ENCODE measurements at regions not wholly inside any gene's neighbourhood (a gene's known extent, or its start where the extent isn't known, plus 50 kb on each side); places are given as distances from the start of the nearest gene placed in this dataset.

- Mint-ChIP-seq H3K4me1 (peaks cover 0 to 4% of the 10 kb centered on the region in 2 experiments; a peak in 2 of 4 replicates), H3K36me3 (ENCODE audit: insufficient read depth in 1 of 3, low read depth in 3 of 3) (no peaks in the 10 kb centered on the region; a peak in 1 of 7 replicates), H3K27ac (no peak overlapping the region), H3K27me3 (ENCODE audit: low read depth) (no peaks in the 10 kb centered on the region), H3K9me3 (no peaks in the 10 kb centered on the region), H3K4me3 (no peak overlapping the region)
- no peak overlapping the region for H2BK12ac ChIP-seq (ENCODE audit: insufficient read length, low read depth, low read length)
- H2BK20ac ChIP-seq (ENCODE audit: low read depth, low read length, poor library complexity, severe bottlenecking): no peak overlapping the region
- no CpG with 5 or more reads among the region's 2 CpGs for WGBS (ENCODE audit: extremely low coverage, insufficient read length, low lambda C conversion rate)
- H3K79me1 ChIP-seq (ENCODE audit: insufficient read depth, low read depth, low read length, poor library complexity, severe bottlenecking): no peaks in the 10 kb centered on the region
- TF ChIP-seq CTCF (conservative IDR thresholded peaks at IDR 0.05): no peak
- H2AFZ ChIP-seq (ENCODE audit: low read length): no peak overlapping the region
- H3K79me2 ChIP-seq (ENCODE audit: insufficient read depth, low read length): no peaks in the 10 kb centered on the region
- H2BK15ac ChIP-seq (ENCODE audit: low read depth, low read length): no peak overlapping the region
- H3K27ac ChIP-seq (ENCODE audit: insufficient read length, low read depth, low read length): no peak overlapping the region
- no peak overlapping the region for H3K23ac ChIP-seq (ENCODE audit: insufficient read length, low read depth, low read length)
- no peak overlapping the region for H2BK5ac ChIP-seq (ENCODE audit: insufficient read length, low read length)
- H3K18ac ChIP-seq (ENCODE audit: insufficient read length, low read depth, low read length): no peak overlapping the region
- no peak overlapping the region for H3K14ac ChIP-seq (ENCODE audit: insufficient read depth, low read length)
- no peak overlapping the region for H3K4me2 ChIP-seq (ENCODE audit: insufficient read depth, insufficient read length, low read length)
- no peak overlapping the region for H4K91ac ChIP-seq (ENCODE audit: insufficient read length, low read depth, low read length)
- H3K56ac ChIP-seq (ENCODE audit: insufficient read length, low read depth, low read length): no peak overlapping the region
- no peak overlapping the region for H2BK120ac ChIP-seq (ENCODE audit: low read depth, low read length, poor library complexity, severe bottlenecking)
- H4K8ac ChIP-seq (replicated peaks; ENCODE audit: insufficient read length, low read depth, low read length): no peak overlapping the region
- no peaks in the 10 kb centered on the region for H4K20me1 ChIP-seq (ENCODE audit: control insufficient read depth, insufficient read depth, insufficient read length)
- H2AK5ac ChIP-seq (ENCODE audit: insufficient read length, low read length): no peak overlapping the region
- no peak overlapping the region for H3T11ph ChIP-seq (ENCODE audit: low read length)
- H3K9me3 ChIP-seq (ENCODE audit: control insufficient read depth, low read depth, low read length): no peaks in the 10 kb centered on the region
- no peak overlapping the region for H3K4ac ChIP-seq (ENCODE audit: low read depth, low read length)
- DNase-seq: no peak
- H3K27me3 ChIP-seq (ENCODE audit: insufficient read depth, low read length): no peaks in the 10 kb centered on the region
- H3K4me1 ChIP-seq (ENCODE audit: insufficient read depth, low read length): no peaks in the 10 kb centered on the region
- no peak overlapping the region for H3K9ac ChIP-seq (ENCODE audit: extremely low read depth, insufficient read length, low read length)
- no peaks in the 10 kb centered on the region for H3K23me2 ChIP-seq (ENCODE audit: insufficient read length, low read depth, low read length, poor library complexity, severe bottlenecking)
- H4K5ac ChIP-seq (ENCODE audit: insufficient read length, low read depth, low read length): no peak overlapping the region
Observed at GRCh38 chr2:185658750-185659149, 79.9 kb upstream of the FSIP2 start.

Data from H9 (cell line).